ENCODE measurements at regions not wholly inside any gene's neighbourhood (a gene's known extent, or its start where the extent isn't known, plus 50 kb on each side); places are given as distances from the start of the nearest gene placed in this dataset.

GRCh38 chr13:91220872-91221271, 126.6 kb upstream of the MIR17HG start:
- H3K27me3 Mint-ChIP-seq (ENCODE audit: low read depth in 2 of 2): no peaks in the 10 kb centered on the region
- Histone ChIP-seq H3K36me3 (ENCODE audit: control insufficient read depth, insufficient read depth, low read length) (no peaks in the 10 kb centered on the region), H3K27me3 (ENCODE audit: control insufficient read depth, insufficient read depth, low read length) (no peaks in the 10 kb centered on the region), H3K4me1 (ENCODE audit: control insufficient read depth, insufficient read depth, low read length) (no peaks in the 10 kb centered on the region), H3K9me3 (ENCODE audit: control insufficient read depth, insufficient read depth, low read length) (peaks cover 3% of the 10 kb centered on the region), H3K27ac (ENCODE audit: low read length) (no peak overlapping the region), H3K4me3 (ENCODE audit: low read length) (no peak overlapping the region)
- H3K4me3 Mint-ChIP-seq: no peak overlapping the region
- H3K27ac Mint-ChIP-seq: no peak overlapping the region
- ATAC-seq: no peak
- TF ChIP-seq CTCF (IDR thresholded peaks at IDR 0.05): no peak
- H3K9me3 Mint-ChIP-seq: peaks cover 2 to 4% of the 10 kb centered on the region in 2 donors
- H3K36me3 Mint-ChIP-seq: no peaks in the 10 kb centered on the region
- WGBS (ENCODE audit: insufficient coverage): 91% methylated on average over 1 of the region's 1 CpG
- no peaks in the 10 kb centered on the region for H3K4me1 Mint-ChIP-seq
- no peak for DNase-seq
- intact Hi-C loops (cut with micrococcal nuclease): no loop called here

GRCh38 chr13:91228108-91228507, 119.4 kb upstream of the MIR17HG start:
- intact Hi-C loops (cut with micrococcal nuclease): no loop called here

GRCh38 chr13:91228940-91229339, 118.5 kb upstream of the MIR17HG start:
- Histone ChIP-seq H3K27ac (ENCODE audit: low read length) (no peak overlapping the region), H3K9me3 (ENCODE audit: control insufficient read depth, insufficient read depth, low read length) (peaks cover 3% of the 10 kb centered on the region), H3K4me3 (ENCODE audit: low read length) (no peak overlapping the region), H3K4me1 (ENCODE audit: control insufficient read depth, insufficient read depth, low read length) (no peaks in the 10 kb centered on the region), H3K36me3 (ENCODE audit: control insufficient read depth, insufficient read depth, low read length) (no peaks in the 10 kb centered on the region), H3K27me3 (ENCODE audit: control insufficient read depth, insufficient read depth, low read length) (no peaks in the 10 kb centered on the region)
- H3K27ac Mint-ChIP-seq: no peak overlapping the region
- intact Hi-C loops (cut with micrococcal nuclease): no loop called here
- H3K27me3 Mint-ChIP-seq (ENCODE audit: low read depth in 2 of 2): no peaks in the 10 kb centered on the region
- H3K4me1 Mint-ChIP-seq: no peaks in the 10 kb centered on the region
- H3K36me3 Mint-ChIP-seq: no peaks in the 10 kb centered on the region
- whole genome bisulfite sequencing (ENCODE audit: insufficient coverage): 100% methylated on average over 1 of the region's 1 CpG
- H3K4me3 Mint-ChIP-seq: no peak overlapping the region
- DNase-seq (no peak), ATAC-seq (no peak)
- TF ChIP-seq CTCF (IDR thresholded peaks at IDR 0.05): no peak
- H3K9me3 Mint-ChIP-seq: peaks cover 0 to 4% of the 10 kb centered on the region in 2 donors

More at GRCh38 chr13:91228108-91228507, 119.4 kb upstream of the MIR17HG start:
- DNase-seq (no peak), ATAC-seq (no peak)
- H3K4me1 ChIP-seq (ENCODE audit: control insufficient read depth, insufficient read depth, low read length): no peaks in the 10 kb centered on the region
- H3K4me1 Mint-ChIP-seq: no peaks in the 10 kb centered on the region
- WGBS (ENCODE audit: insufficient coverage): no CpG with 5 or more reads among the region's 1 CpG
- H3K27me3 ChIP-seq (ENCODE audit: control insufficient read depth, insufficient read depth, low read length): no peaks in the 10 kb centered on the region
- no peak for TF ChIP-seq CTCF (IDR thresholded peaks at IDR 0.05)
- H3K4me3 ChIP-seq (ENCODE audit: low read length): no peak overlapping the region
- peaks cover 3% of the 10 kb centered on the region for H3K9me3 ChIP-seq (ENCODE audit: control insufficient read depth, insufficient read depth, low read length)
- H3K27ac ChIP-seq (ENCODE audit: low read length): no peak overlapping the region
- H3K9me3 Mint-ChIP-seq: peaks cover 0 to 4% of the 10 kb centered on the region in 2 donors
- H3K36me3 ChIP-seq (ENCODE audit: control insufficient read depth, insufficient read depth, low read length): no peaks in the 10 kb centered on the region
- H3K4me3 Mint-ChIP-seq: no peak overlapping the region
- H3K36me3 Mint-ChIP-seq: no peaks in the 10 kb centered on the region
- no peak overlapping the region for H3K27ac Mint-ChIP-seq
- H3K27me3 Mint-ChIP-seq (ENCODE audit: low read depth in 2 of 2): no peaks in the 10 kb centered on the region

- H3K27ac ChIP-seq (ENCODE audit: low read length): no peak overlapping the region
- no peaks in the 10 kb centered on the region for H3K4me1 ChIP-seq (ENCODE audit: control insufficient read depth, insufficient read depth, low read length)
- Mint-ChIP-seq H3K27ac (no peak overlapping the region), H3K36me3 (no peaks in the 10 kb centered on the region), H3K27me3 (ENCODE audit: low read depth in 2 of 2) (no peaks in the 10 kb centered on the region), H3K9me3 (no peaks in the 10 kb centered on the region), H3K4me1 (no peaks in the 10 kb centered on the region), H3K4me3 (no peak overlapping the region)
- no peak for DNase-seq
- no peaks in the 10 kb centered on the region for H3K36me3 ChIP-seq (ENCODE audit: control insufficient read depth, insufficient read depth, low read length)
- H3K4me3 ChIP-seq (ENCODE audit: low read length): no peak overlapping the region
- no peaks in the 10 kb centered on the region for H3K9me3 ChIP-seq (ENCODE audit: control insufficient read depth, insufficient read depth, low read length)
- intact Hi-C loops (cut with micrococcal nuclease): no loop called here
- no peak for TF ChIP-seq CTCF (IDR thresholded peaks at IDR 0.05)
- H3K27me3 ChIP-seq (ENCODE audit: control insufficient read depth, insufficient read depth, low read length): no peaks in the 10 kb centered on the region
- no peak for ATAC-seq
Measured at GRCh38 chr13:91232716-91233115, 114.8 kb upstream of the MIR17HG start.
